GM23338 (cell line): ENCODE measurements at regions not wholly inside any gene's neighbourhood (a gene's known extent, or its start where the extent isn't known, plus 50 kb on each side); places are given as distances from the start of the nearest gene placed in this dataset.

Experiments used
- ATAC-seq: fragments of 200-7000 bp; cut with Tn5 transposase; 3 replicates; pipeline ENCODE4 v1.9.1; 2020
- DNase-seq: peaks from one replicate; pipeline ENCODE4 v3.0.0-alpha.2; 2015; ENCODE audit warnings: low spot score
- H2AFZ ChIP-seq: fragments of 200-600 bp; sonication (generic); 2 replicates; pipeline ENCODE4 v1.8.0; 2016; ENCODE audit warnings: antibody characterized with exemption, mild to moderate bottlenecking, moderate library complexity
- H3F3A ChIP-seq: fragments of 200-600 bp; sonication (generic); replicated peaks from 2 replicates; pipeline ENCODE4 v1.8.0; 2017; ENCODE audit warnings: antibody characterized with exemption, mixed run types, low read depth
- H3K27ac ChIP-seq: fragments of 200-600 bp; sonication (generic); 2 replicates; pipeline ENCODE4 v1.6.1; 2016; ENCODE audit warnings: low read depth
- H3K27me3 ChIP-seq: fragments of 200-600 bp; sonication (generic); 2 replicates; pipeline ENCODE4 v1.8.0; 2016; ENCODE audit warnings: mild to moderate bottlenecking, mixed run types, moderate library complexity; ENCODE audit not compliant: insufficient read depth
- H3K36me3 ChIP-seq: fragments of 200-600 bp; sonication (generic); 2 replicates; pipeline ENCODE4 v1.8.0; 2016; ENCODE audit warnings: mild to moderate bottlenecking; ENCODE audit not compliant: insufficient read depth
- H3K4me1 ChIP-seq: fragments of 200-600 bp; sonication (generic); 2 replicates; pipeline ENCODE4 v1.8.0; 2016; ENCODE audit warnings: mild to moderate bottlenecking, moderate library complexity; ENCODE audit not compliant: insufficient read depth
- H3K4me2 ChIP-seq: fragments of 200-600 bp; sonication (generic); 2 replicates; pipeline ENCODE4 v1.7.1; 2017; ENCODE audit warnings: mixed run types
- H3K4me3 ChIP-seq: fragments of 200-600 bp; sonication (generic); 2 replicates; pipeline ENCODE4 v1.6.1; 2016; ENCODE audit warnings: mixed run types
- H3K79me2 ChIP-seq: fragments of 200-600 bp; sonication (generic); replicated peaks from 2 replicates; pipeline ENCODE4 v1.8.0; 2017; ENCODE audit warnings: mild to moderate bottlenecking; ENCODE audit not compliant: insufficient read depth
- H3K9me2 ChIP-seq: fragments of 200-600 bp; sonication (generic); 2 replicates; pipeline ENCODE4 v1.8.0; 2017; ENCODE audit not compliant: insufficient read depth
- H4K20me1 ChIP-seq: fragments of 200-600 bp; sonication (generic); replicated peaks from 2 replicates; pipeline ENCODE4 v1.8.0; 2017; ENCODE audit warnings: mild to moderate bottlenecking; ENCODE audit not compliant: insufficient read depth
- H3K27ac Mint-ChIP-seq: 2 replicates; pipeline ENCODE4 v1.8.0; 2020; ENCODE audit warnings: inconsistent platforms, mild to moderate bottlenecking, moderate library complexity, mixed read lengths
- H3K27me3 Mint-ChIP-seq: 3 replicates; pipeline ENCODE4 v1.8.0; 2022; ENCODE audit warnings: low read depth, mild to moderate bottlenecking, moderate library complexity, mixed read lengths, inconsistent platforms; ENCODE audit not compliant: insufficient read depth, poor library complexity
- H3K36me3 Mint-ChIP-seq: 3 replicates; pipeline ENCODE4 v1.8.0; 2021; ENCODE audit warnings: low read depth, mild to moderate bottlenecking, inconsistent platforms, moderate library complexity, mixed read lengths
- H3K4me1 Mint-ChIP-seq: 3 replicates; pipeline ENCODE4 v1.8.0; 2020; ENCODE audit warnings: mild to moderate bottlenecking, inconsistent platforms, mixed read lengths
- H3K4me3 Mint-ChIP-seq: 3 replicates; pipeline ENCODE4 v1.8.0; 2021; ENCODE audit warnings: moderate library complexity, mild to moderate bottlenecking, inconsistent platforms, mixed read lengths
- H3K9me3 Mint-ChIP-seq: 3 replicates; pipeline ENCODE4 v1.8.0; 2020; ENCODE audit warnings: moderate library complexity, mild to moderate bottlenecking, inconsistent platforms, mixed read lengths
- CREB1 ChIP-seq: fragments of 250-450 bp; sonication (Bioruptor Pico); IDR thresholded peaks from 2 replicates; pipeline ENCODE4 v1.5.0; 2020; ENCODE audit warnings: low read depth, mild to moderate bottlenecking, moderate library complexity
- ETS1 ChIP-seq: IDR thresholded peaks from 2 replicates; pipeline ENCODE4 v1.6.1; 2016; ENCODE audit warnings: antibody characterized with exemption
- EZH2 ChIP-seq: fragments of 200-600 bp; sonication (generic); IDR thresholded peaks from one replicate; pipeline ENCODE4 v1.8.0; 2017; ENCODE audit warnings: antibody characterized with exemption, mild to moderate bottlenecking, low read depth; ENCODE audit not compliant: unreplicated experiment
- EZH2phosphoT487 ChIP-seq: fragments of 200-600 bp; sonication (generic); IDR thresholded peaks from one replicate; pipeline ENCODE4 v1.8.1; 2018; ENCODE audit warnings: antibody characterized with exemption; ENCODE audit not compliant: unreplicated experiment
- JUNB ChIP-seq: IDR thresholded peaks from one replicate; pipeline ENCODE4 v1.6.1; 2016; ENCODE audit warnings: antibody characterized with exemption; ENCODE audit not compliant: unreplicated experiment
- NANOG ChIP-seq: IDR thresholded peaks from 2 replicates; pipeline ENCODE4 v1.6.1; 2016; ENCODE audit warnings: antibody characterized with exemption, borderline replicate concordance
- POLR2AphosphoS5 ChIP-seq: IDR thresholded peaks from 2 replicates; pipeline ENCODE4 v1.6.1; 2016; ENCODE audit warnings: antibody characterized with exemption, low read depth
- STAT1 ChIP-seq: IDR thresholded peaks from one replicate; pipeline ENCODE4 v1.6.1; 2016; ENCODE audit warnings: antibody characterized with exemption; ENCODE audit not compliant: unreplicated experiment
- ZNF114 ChIP-seq: fragments of 250-450 bp; sonication (Bioruptor Pico); IDR thresholded peaks from 2 replicates; pipeline ENCODE4 v1.5.0; 2020; ENCODE audit warnings: mild to moderate bottlenecking, moderate library complexity
- ZNF331 ChIP-seq: fragments of 250-450 bp; sonication (Bioruptor Pico); IDR thresholded peaks from 2 replicates; pipeline ENCODE4 v1.5.0; 2020; ENCODE audit warnings: low read depth, mild to moderate bottlenecking, moderate library complexity
- ZNF462 ChIP-seq: fragments of 250-450 bp; sonication (Bioruptor Pico); IDR thresholded peaks from 2 replicates; pipeline ENCODE4 v1.5.0; 2020; ENCODE audit warnings: mild to moderate bottlenecking, moderate library complexity
- TF ChIP-seq, protein P1 (sequence below), 2 experiments: fragments of 200-600 bp in 1 of 2; sonication (generic) in 1 of 2; conservative IDR thresholded peaks; 2 replicates each; pipeline versions ENCODE4 v1.5.1 to v1.6.1; 2016 to 2017; ENCODE audit warnings: antibody characterized with exemption in 2 of 2, low read depth in 2 of 2, mild to moderate bottlenecking in 2 of 2, moderate library complexity in 1 of 2
- TF ChIP-seq, protein P2 (sequence below): IDR thresholded peaks from one replicate; pipeline ENCODE4 v1.6.1; 2018; ENCODE audit warnings: antibody characterized with exemption; ENCODE audit not compliant: unreplicated experiment

DNA sequence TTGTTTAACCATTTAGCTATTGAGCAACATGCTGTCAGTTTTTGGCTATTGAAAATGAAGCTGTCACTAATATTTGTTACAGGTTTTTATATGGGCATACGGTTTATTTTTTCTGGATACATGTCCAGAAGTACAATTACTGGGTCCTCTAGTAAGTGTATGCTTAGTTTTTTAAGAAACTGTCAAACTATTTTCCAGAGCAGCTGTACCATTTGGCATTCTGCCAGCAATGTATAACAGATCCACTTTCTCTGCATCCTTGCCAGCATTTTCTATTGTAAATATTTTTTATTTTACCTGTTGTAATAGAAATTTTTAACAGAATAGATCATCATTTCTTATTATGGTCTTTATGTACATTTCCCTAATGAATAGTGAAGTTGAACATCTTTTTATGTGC is 658.8 kb downstream of the EDEM1 start:
- Histone ChIP-seq H2AFZ (no peak overlapping the region), H3K4me2 (no peak overlapping the region), H3K4me1 (no peaks in the 10 kb centered on the region), H3K27me3 (no peaks in the 10 kb centered on the region), H3K27ac (no peak overlapping the region), H4K20me1 (no peaks in the 10 kb centered on the region), H3K9me2 (no peaks in the 10 kb centered on the region), H3K36me3 (0 out of 2 replicates have a peak, but pooled peaks cover 8% of the 10 kb centered on the region), H3F3A (no peaks in the 10 kb centered on the region), H3K4me3 (no peak overlapping the region), H3K79me2 (no peaks in the 10 kb centered on the region)
- Mint-ChIP-seq H3K36me3 (peaks cover 5% of the 10 kb centered on the region; the same call in 1 of the 3 replicates), H3K27me3 (peaks cover 2% of the 10 kb centered on the region), H3K9me3 (peaks cover 81% of the 10 kb centered on the region), H3K27ac (no peak overlapping the region), H3K4me1 (no peaks in the 10 kb centered on the region), H3K4me3 (no peak overlapping the region)
- TF ChIP-seq ZNF462 (CRISPR knock-in tag) (no peak), STAT1 (no peak), ETS1 (no peak), ZNF331 (CRISPR knock-in tag) (no peak), POLR2AphosphoS5 (no peak), JUNB (no peak), EZH2 (no peak), NANOG (no peak), ZNF114 (CRISPR knock-in tag) (no peak), EZH2phosphoT487 (no peak), CREB1 (no peak)
- TF ChIP-seq, protein P1, sequence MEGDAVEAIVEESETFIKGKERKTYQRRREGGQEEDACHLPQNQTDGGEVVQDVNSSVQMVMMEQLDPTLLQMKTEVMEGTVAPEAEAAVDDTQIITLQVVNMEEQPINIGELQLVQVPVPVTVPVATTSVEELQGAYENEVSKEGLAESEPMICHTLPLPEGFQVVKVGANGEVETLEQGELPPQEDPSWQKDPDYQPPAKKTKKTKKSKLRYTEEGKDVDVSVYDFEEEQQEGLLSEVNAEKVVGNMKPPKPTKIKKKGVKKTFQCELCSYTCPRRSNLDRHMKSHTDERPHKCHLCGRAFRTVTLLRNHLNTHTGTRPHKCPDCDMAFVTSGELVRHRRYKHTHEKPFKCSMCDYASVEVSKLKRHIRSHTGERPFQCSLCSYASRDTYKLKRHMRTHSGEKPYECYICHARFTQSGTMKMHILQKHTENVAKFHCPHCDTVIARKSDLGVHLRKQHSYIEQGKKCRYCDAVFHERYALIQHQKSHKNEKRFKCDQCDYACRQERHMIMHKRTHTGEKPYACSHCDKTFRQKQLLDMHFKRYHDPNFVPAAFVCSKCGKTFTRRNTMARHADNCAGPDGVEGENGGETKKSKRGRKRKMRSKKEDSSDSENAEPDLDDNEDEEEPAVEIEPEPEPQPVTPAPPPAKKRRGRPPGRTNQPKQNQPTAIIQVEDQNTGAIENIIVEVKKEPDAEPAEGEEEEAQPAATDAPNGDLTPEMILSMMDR (conservative IDR thresholded peaks at IDR 0.05; ENCODE audit: low read depth in 2 of 2), result no peak
- TF ChIP-seq, protein P2, sequence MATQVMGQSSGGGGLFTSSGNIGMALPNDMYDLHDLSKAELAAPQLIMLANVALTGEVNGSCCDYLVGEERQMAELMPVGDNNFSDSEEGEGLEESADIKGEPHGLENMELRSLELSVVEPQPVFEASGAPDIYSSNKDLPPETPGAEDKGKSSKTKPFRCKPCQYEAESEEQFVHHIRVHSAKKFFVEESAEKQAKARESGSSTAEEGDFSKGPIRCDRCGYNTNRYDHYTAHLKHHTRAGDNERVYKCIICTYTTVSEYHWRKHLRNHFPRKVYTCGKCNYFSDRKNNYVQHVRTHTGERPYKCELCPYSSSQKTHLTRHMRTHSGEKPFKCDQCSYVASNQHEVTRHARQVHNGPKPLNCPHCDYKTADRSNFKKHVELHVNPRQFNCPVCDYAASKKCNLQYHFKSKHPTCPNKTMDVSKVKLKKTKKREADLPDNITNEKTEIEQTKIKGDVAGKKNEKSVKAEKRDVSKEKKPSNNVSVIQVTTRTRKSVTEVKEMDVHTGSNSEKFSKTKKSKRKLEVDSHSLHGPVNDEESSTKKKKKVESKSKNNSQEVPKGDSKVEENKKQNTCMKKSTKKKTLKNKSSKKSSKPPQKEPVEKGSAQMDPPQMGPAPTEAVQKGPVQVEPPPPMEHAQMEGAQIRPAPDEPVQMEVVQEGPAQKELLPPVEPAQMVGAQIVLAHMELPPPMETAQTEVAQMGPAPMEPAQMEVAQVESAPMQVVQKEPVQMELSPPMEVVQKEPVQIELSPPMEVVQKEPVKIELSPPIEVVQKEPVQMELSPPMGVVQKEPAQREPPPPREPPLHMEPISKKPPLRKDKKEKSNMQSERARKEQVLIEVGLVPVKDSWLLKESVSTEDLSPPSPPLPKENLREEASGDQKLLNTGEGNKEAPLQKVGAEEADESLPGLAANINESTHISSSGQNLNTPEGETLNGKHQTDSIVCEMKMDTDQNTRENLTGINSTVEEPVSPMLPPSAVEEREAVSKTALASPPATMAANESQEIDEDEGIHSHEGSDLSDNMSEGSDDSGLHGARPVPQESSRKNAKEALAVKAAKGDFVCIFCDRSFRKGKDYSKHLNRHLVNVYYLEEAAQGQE, result no peak
- DNase-seq (no peak), ATAC-seq (no peak)
